GM12891 (cell line): ENCODE measurements at regions not wholly inside any gene's neighbourhood (a gene's known extent, or its start where the extent isn't known, plus 50 kb on each side); places are given as distances from the start of the nearest gene placed in this dataset.

Experiments
- PAX5 ChIP-seq: IDR thresholded peaks from 2 replicates; pipeline ENCODE4 v1.6.1; 2011; ENCODE audit warnings: low read length, moderate library complexity, mild to moderate bottlenecking; ENCODE audit not compliant: insufficient read depth, severe bottlenecking
- POLR2A ChIP-seq: IDR thresholded peaks from 2 replicates; pipeline ENCODE4 v1.6.1; 2011; ENCODE audit warnings: low read depth, low read length, control low read depth
- POLR2AphosphoS5 ChIP-seq: IDR thresholded peaks from 2 replicates; pipeline ENCODE4 v1.6.1; 2011; ENCODE audit warnings: low read depth, low read length, control low read depth
- SPI1 ChIP-seq: IDR thresholded peaks from 2 replicates; pipeline ENCODE4 v1.6.1; 2011; ENCODE audit warnings: low read depth, low read length, control low read depth
- TAF1 ChIP-seq: IDR thresholded peaks from 2 replicates; pipeline ENCODE4 v1.6.1; 2011; ENCODE audit warnings: low read depth, low read length, control low read depth

DNA sequence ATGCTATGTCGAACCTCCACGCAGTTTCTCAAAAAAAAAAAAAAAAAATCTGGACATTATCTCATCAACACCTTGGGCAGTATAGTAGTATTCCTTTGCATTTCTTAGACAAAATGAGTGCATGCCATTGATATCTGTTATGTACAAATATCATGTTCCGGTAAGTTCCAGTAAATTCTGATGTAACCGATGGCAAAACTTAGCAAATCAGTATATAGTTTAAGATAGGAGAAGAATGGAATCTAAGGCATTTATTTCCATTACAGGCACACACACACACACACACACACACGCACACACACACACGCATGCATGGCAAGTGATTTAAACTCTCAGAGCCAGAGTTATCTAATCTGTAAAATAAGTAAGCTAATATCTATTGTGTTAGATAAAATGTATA is 356.5 kb upstream of the TUSC1 start:
- no peak for TF ChIP-seq POLR2A
- no peak for TF ChIP-seq POLR2AphosphoS5
- no peak for TF ChIP-seq PAX5
- TF ChIP-seq TAF1: no peak
- TF ChIP-seq SPI1: no peak
